RWPE2 (cell line): ENCODE measurements at regions not wholly inside any gene's neighbourhood (a gene's known extent, or its start where the extent isn't known, plus 50 kb on each side); places are given as distances from the start of the nearest gene placed in this dataset.

Source experiments
- ATAC-seq: fragments of 200-7000 bp; cut with Tn5 transposase; 3 replicates; pipeline ENCODE4 v1.9.1; 2021; ENCODE audit warnings: low read depth
- DNase-seq: peaks from one replicate; pipeline ENCODE4 v3.0.0-alpha.2; 2020; ENCODE audit warnings: low spot score
- H3K27ac ChIP-seq: fragments of 450-650 bp; 2 replicates; pipeline ENCODE4 v1.5.1; 2017; ENCODE audit warnings: mild to moderate bottlenecking; ENCODE audit not compliant: poor library complexity, severe bottlenecking
- H3K27me3 ChIP-seq: fragments of 250-450 bp; sonication (Bioruptor Pico); 2 replicates; pipeline ENCODE4 v1.5.1; 2021; ENCODE audit warnings: mild to moderate bottlenecking, moderate library complexity; ENCODE audit not compliant: insufficient read depth, poor library complexity, severe bottlenecking
- H3K36me3 ChIP-seq: fragments of 250-450 bp; sonication (Bioruptor Pico); 2 replicates; pipeline ENCODE4 v1.5.1; 2020; ENCODE audit warnings: low read depth, mild to moderate bottlenecking, moderate library complexity
- H3K4me1 ChIP-seq: fragments of 250-450 bp; sonication (Bioruptor Pico); 2 replicates; pipeline ENCODE4 v1.5.1; 2021; ENCODE audit warnings: mild to moderate bottlenecking, moderate library complexity; ENCODE audit not compliant: insufficient read depth, poor library complexity, severe bottlenecking
- H3K4me3 ChIP-seq: fragments of 250-450 bp; sonication (Bioruptor Pico); 2 replicates; pipeline ENCODE4 v1.5.1; 2021; ENCODE audit warnings: mild to moderate bottlenecking, moderate library complexity; ENCODE audit not compliant: severe bottlenecking
- H3K9me3 ChIP-seq: fragments of 250-450 bp; sonication (Bioruptor Pico); 2 replicates; pipeline ENCODE4 v1.5.1; 2021; ENCODE audit warnings: mild to moderate bottlenecking, moderate library complexity; ENCODE audit not compliant: severe bottlenecking
- TF ChIP-seq, protein P1 (sequence below): fragments of 450-650 bp; IDR thresholded peaks from one replicate; pipeline ENCODE4 v1.5.1; 2017; ENCODE audit warnings: mild to moderate bottlenecking, moderate library complexity; ENCODE audit not compliant: poor library complexity, severe bottlenecking

GRCh38 chr4:111480510-111480909 is 664.7 kb upstream of the FAM241A start:
- ATAC-seq (no peak), DNase-seq (no peak)
- H3K4me3 ChIP-seq = no peak overlapping the region
- no peaks in the 10 kb centered on the region for H3K27me3 ChIP-seq
- no peak overlapping the region for H3K27ac ChIP-seq
- H3K4me1 ChIP-seq = no peaks in the 10 kb centered on the region
- TF ChIP-seq, protein P1, sequence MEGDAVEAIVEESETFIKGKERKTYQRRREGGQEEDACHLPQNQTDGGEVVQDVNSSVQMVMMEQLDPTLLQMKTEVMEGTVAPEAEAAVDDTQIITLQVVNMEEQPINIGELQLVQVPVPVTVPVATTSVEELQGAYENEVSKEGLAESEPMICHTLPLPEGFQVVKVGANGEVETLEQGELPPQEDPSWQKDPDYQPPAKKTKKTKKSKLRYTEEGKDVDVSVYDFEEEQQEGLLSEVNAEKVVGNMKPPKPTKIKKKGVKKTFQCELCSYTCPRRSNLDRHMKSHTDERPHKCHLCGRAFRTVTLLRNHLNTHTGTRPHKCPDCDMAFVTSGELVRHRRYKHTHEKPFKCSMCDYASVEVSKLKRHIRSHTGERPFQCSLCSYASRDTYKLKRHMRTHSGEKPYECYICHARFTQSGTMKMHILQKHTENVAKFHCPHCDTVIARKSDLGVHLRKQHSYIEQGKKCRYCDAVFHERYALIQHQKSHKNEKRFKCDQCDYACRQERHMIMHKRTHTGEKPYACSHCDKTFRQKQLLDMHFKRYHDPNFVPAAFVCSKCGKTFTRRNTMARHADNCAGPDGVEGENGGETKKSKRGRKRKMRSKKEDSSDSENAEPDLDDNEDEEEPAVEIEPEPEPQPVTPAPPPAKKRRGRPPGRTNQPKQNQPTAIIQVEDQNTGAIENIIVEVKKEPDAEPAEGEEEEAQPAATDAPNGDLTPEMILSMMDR = no peak
- no peaks in the 10 kb centered on the region for H3K9me3 ChIP-seq
- no peaks in the 10 kb centered on the region for H3K36me3 ChIP-seq

DNA sequence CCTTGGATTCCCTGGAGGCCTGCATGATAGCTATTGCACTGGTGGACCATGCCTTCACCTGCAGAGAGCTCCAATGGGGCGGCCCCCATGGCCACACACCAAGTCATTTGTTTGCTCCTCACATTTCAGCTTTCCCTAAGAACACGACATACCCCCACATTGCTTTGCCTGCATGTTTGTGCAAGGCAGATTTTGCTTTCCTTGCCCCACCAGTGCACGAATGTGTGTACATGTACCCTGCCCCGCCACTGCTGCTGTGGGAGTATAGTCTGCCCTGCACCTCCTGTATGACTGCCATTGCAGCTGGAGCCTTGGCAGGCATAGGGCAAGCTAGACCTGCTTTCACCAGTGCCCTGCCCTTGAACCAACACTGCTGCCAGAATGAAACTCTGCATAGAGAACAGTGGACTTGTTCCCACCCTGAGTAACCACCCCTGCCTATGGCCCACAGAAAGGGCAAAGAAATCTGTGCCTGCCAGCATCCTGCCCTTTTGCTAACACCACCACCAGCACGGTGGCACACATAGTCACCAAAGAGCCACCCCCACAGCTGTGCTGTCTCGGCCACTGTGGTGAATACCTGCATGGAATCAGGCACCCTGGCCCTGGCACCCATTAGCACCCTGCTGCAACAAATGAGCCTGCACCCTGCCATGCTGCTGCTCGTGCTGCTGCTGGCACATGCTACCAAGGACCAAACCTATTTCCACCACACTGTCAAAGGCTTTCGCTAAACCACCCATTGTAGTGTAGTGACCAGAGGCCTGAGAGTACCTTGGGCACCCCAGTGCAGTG is 661.7 kb upstream of the FAM241A start:
- H3K4me1 ChIP-seq = no peaks in the 10 kb centered on the region
- H3K9me3 ChIP-seq = no peaks in the 10 kb centered on the region
- H3K36me3 ChIP-seq = no peaks in the 10 kb centered on the region
- TF ChIP-seq, protein P1 = no peak
- H3K4me3 ChIP-seq = no peak overlapping the region
- no peak overlapping the region for H3K27ac ChIP-seq
- no peak for ATAC-seq
- H3K27me3 ChIP-seq = no peaks in the 10 kb centered on the region
- peak; percentile 33 for DNase-seq

- ATAC-seq (no peak), DNase-seq (no peak)
- H3K4me3 ChIP-seq = no peak overlapping the region
- H3K36me3 ChIP-seq = no peaks in the 10 kb centered on the region
- H3K27me3 ChIP-seq = no peaks in the 10 kb centered on the region
- H3K9me3 ChIP-seq = no peaks in the 10 kb centered on the region
- no peaks in the 10 kb centered on the region for H3K4me1 ChIP-seq
- TF ChIP-seq, protein P1 = no peak
- no peak overlapping the region for H3K27ac ChIP-seq
Observed at GRCh38 chr4:111492496-111492895, 652.8 kb upstream of the FAM241A start.

DNA sequence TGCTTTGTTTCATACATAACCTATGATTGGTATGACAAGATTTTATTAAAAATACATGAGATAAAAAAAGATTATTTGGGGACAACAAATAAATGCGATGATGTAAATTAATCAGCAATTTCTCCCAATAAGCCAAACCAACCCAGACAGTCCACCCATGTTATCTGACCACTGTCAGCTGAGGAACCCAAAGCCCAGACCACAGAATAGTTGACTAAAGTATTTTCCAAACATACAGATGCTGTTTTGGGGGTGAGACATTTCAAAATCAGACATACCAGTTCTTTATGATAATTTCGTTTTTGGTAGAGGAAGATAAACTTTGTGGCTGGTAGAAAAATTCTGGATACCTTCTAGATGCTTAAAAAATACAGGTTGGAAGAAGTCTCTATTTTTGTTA is 650.8 kb upstream of the FAM241A start:
- Histone ChIP-seq H3K27ac (no peak overlapping the region), H3K9me3 (no peaks in the 10 kb centered on the region), H3K27me3 (no peaks in the 10 kb centered on the region), H3K36me3 (no peaks in the 10 kb centered on the region), H3K4me3 (no peak overlapping the region), H3K4me1 (no peaks in the 10 kb centered on the region)
- TF ChIP-seq, protein P1 = no peak
- ATAC-seq (no peak), DNase-seq (no peak)

DNA sequence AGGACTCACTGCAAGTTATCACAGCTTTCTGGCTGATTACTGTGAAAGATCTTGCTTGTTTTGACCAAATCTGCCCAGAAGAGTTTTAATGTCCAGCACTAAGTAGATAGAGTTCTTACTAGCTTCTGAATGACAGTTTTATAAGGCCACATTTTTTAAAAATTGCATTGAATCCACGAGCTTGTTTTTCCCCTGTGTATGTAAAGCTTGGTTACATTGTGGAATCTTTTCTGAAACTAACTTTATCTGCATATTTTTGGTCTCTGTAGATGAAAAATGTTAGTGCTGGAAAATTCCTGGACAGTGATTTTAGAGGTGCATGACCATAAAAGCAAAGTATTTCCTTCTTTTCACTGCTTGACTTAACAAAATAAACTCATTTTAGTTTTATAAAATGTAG is 650.3 kb upstream of the FAM241A start:
- TF ChIP-seq, protein P1 = no peak
- DNase-seq (no peak), ATAC-seq (no peak)
- Histone ChIP-seq H3K36me3 (no peaks in the 10 kb centered on the region), H3K9me3 (no peaks in the 10 kb centered on the region), H3K27me3 (no peaks in the 10 kb centered on the region), H3K27ac (no peak overlapping the region), H3K4me3 (no peak overlapping the region), H3K4me1 (no peaks in the 10 kb centered on the region)
